ENCODE measurements at regions not wholly inside any gene's neighbourhood (a gene's known extent, or its start where the extent isn't known, plus 50 kb on each side); places are given as distances from the start of the nearest gene placed in this dataset.
"Not testable (repeated sequence)": the region's sequence is repeated elsewhere in the genome, so short reads cannot be mapped to it uniquely, and the experiment has no call there.

DNA sequence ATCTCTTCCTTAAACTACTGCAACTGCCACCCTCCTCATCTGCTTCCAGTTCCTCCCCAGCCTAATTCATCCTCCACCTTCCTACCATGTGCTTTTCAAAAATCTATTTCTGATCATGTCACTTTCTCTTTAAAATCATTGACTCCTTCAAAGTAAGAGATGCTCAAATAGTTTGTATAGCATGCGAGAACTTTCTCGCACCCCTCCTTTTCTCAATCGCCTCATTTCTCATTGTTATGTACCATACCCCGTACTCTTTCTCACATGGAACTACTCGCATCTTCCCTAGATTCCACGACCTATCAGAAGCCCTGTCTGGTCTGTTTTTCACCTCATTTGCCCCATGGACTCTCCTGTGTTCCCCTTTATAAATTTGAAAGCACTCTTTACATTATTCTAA, 238.2 kb downstream of the NRIP1 start:
- DNase-seq (ENCODE audit: low read depth, low spot score), result no peak

GRCh38 chr21:14825514-14825974, 239.3 kb downstream of the NRIP1 start:
- DNase-seq (ENCODE audit: low read depth, low spot score), result no peak

DNA sequence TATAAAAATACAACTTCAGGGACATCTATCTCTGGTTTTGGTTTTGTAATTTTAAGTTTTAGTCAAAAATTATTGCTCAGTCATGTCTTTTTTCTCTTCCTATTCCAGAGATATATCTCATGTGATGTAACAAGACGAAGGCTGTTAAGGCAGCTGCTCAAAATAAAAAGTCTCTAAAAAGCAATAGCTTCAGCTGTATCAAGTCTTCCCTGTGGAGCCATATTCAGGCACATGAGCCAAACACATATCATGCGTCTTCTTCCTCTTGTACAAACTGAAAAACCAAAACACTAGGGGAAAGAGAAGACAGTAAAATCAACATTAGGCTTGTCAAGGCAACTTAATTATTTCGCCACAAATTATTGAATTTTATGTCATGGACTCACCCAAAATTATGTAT, 240.7 kb downstream of the NRIP1 start:
- no peak for DNase-seq (ENCODE audit: low read depth, low spot score)

DNA sequence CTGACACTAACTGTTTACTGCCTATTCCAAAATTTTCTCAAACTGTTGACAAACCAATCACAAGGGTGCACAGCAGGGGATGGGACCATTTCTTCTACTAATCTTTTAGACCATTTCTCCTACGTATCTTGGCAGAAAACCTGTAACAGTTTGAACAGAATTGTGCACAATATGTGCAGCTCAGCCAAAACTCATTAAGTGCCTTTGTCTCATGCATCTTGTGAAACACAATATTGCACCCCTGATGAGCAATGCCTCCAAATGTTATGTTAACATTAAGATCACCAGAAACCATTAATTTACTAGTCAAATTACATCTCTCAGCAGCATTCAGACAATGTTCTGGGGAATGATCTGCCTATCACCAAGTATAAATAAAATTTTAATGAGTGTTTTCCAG, 247.5 kb downstream of the NRIP1 start:
- DNase-seq (ENCODE audit: low read depth, low spot score), result no peak

- DNase-seq (ENCODE audit: low read depth, low spot score), result no peak
Measured at GRCh38 chr21:14814991-14815390, 249.8 kb downstream of the NRIP1 start.

DNA sequence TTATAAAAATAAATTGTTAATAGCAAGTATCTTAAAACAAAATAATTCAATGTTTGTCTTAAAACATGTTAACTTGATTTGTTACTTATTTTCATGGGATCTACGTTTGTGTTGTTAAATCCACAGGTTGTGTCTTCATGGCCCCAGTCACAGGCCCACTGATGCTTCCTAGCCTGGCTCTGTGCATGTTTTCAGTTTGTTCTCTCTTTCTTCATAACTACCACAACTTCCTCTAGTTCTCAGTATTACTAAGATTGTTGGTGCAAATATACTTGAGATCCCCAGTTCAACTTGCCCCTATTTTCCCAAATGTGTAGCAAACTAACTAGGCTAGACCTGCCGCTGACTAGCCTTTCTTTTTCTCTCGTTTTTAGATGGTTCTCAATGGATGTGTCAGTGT, 250.5 kb downstream of the NRIP1 start:
- DNase-seq (ENCODE audit: low read depth, low spot score), result no peak

- DNase-seq (ENCODE audit: low read depth, low spot score), result not testable (repeated sequence)
Measured at GRCh38 chr21:14804170-14804569, 258.1 kb upstream of the SAMSN1 start.

- no peak for DNase-seq (ENCODE audit: low read depth, low spot score)
Measured at GRCh38 chr21:14797543-14797942, 251.4 kb upstream of the SAMSN1 start.

GRCh38 chr21:14787312-14787711, 241.2 kb upstream of the SAMSN1 start:
- DNase-seq (ENCODE audit: low read depth, low spot score), result no peak

- no peak for DNase-seq (ENCODE audit: low read depth, low spot score)
Measured at GRCh38 chr21:14785679-14786078, 239.6 kb upstream of the SAMSN1 start.

DNA sequence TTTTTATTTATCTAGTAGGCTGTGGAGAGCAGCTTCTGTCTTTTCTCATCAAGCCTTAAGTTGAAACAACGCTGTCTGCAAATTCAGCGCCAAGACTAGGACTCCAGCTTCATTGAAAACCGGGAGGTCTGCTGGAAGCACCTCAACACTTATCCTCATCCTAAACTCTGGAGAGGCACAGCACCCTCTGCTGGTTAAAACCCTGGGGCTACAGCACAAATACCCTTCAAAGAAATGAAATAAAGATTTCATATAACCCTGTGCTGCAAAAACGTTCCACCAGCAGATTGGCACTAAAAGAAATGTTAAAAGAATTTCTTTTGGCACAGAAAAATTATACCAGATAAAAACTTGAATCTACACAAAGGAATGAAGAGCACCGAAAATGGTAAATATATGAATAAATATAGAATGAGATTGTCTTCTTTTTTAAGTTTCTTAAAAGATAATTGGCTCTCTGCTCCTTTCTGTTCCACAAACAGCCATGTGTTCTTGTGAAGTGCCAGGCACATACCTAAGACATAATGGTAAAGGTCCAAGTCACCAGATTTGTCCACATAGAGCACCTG, 227.7 kb upstream of the SAMSN1 start:
- peak; percentile 2 for DNase-seq (ENCODE audit: low read depth, low spot score)

- no peak for DNase-seq (ENCODE audit: low read depth, low spot score)
Measured at GRCh38 chr21:14771593-14771992, 225.5 kb upstream of the SAMSN1 start.

GRCh38 chr21:14768042-14768441, 221.9 kb upstream of the SAMSN1 start:
- no peak for DNase-seq (ENCODE audit: low read depth, low spot score)

GRCh38 chr21:14767192-14767852, 221.2 kb upstream of the SAMSN1 start:
- no peak for DNase-seq (ENCODE audit: low read depth, low spot score)

DNA sequence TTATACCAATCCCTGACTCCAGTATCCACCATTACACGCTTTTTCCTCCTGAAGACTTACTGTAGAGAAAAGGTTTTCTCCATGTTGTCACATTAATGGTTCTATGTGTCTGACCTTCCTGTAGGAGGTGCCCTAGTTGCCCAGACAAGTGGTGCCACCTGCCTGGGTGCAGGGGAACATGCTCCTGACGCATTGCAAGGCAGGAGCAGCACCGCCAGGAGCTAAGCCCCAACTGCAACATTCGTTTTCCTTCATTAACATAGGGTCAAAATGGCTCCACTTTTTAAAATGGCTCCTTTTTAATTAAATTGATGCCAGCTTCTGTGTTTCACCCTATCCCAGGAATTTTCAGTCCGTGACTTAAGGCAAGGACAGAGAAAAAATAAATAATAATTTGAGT, 220.1 kb upstream of the SAMSN1 start:
- no peak for DNase-seq (ENCODE audit: low read depth, low spot score)

GRCh38 chr21:14763695-14764064, 217.6 kb upstream of the SAMSN1 start:
- DNase-seq (ENCODE audit: low read depth, low spot score), result no peak

DNA sequence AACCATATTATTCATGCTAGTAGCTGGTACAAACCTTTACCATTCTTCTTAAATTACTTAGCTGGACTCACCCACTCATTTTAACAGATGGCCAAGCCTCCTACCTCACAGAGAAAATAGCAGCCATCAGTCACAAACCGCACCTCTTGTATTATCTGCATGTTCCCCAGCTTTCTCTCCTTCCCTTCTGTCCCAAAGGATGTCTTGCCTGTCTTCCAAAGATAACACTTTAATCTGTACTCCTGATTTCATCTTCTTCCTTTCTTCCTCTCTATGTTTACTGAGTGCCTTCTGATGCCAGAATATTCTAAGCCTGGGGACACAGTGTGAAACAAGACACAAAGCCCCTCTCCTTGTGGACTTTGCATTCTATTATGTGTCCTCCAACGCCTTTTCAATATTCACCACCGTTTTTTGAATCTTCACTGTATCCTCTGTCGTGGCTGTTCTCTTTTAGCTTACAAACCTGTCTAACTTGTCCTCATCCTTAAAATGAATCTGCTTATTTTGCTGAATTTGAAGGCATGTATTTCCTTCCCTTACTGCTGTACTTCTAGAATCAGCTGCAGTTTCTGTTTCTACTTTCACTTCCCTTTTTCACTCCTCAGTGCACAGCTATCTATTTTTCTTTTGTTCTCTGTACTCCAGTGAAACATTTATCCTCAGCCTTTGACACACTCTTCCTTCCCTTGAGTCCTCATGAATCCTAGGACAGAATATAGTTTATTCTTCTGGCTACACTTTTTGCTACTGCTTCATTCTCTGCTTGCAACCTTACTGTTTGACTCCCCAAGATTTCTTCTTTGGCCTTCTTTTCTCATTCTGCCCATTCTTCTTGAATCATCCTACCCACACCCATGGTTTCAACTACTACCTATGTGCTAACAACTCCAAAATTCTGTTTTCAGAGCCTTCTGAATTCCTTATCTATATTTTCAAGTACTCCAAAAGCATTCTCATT, 216.9 kb upstream of the SAMSN1 start:
- no peak for DNase-seq (ENCODE audit: low read depth, low spot score)

DNA sequence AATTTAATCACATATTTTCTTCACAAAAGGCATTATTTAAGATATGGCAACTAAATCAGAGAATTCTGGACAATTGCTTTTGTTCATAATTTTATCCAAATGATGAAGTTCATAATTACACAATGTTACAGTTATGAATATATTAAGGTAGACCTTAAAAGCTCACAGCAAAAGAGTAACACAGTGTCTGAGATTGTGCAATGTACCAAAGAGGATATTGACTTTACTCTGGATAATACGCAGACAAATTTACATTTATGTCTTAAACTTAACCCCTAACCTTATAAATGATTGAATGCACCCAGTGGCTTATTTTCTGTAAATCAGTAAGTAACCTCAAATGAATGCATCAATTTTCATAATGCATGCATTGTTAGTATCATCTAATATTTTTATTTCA, 216.2 kb upstream of the SAMSN1 start:
- no peak for DNase-seq (ENCODE audit: low read depth, low spot score)

DNA sequence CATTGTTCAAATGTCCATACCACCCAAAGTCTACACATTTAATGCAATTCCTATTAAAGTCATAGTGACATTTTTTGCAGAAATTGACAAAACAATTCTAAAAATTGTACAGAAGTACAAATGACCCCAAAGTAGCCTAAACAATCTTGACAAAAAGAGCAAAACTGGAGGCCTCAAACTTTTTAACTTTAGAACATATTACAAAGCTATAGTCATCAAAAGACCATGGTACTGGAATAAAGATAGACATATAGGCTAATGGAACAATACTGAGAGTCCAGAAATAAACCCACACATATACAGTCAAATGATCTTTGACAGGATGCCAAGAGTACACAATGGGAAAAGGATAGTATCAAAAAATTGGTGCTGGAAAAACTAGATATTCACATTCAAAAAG, 213.2 kb upstream of the SAMSN1 start:
- no peak for DNase-seq (ENCODE audit: low read depth, low spot score)

DNA sequence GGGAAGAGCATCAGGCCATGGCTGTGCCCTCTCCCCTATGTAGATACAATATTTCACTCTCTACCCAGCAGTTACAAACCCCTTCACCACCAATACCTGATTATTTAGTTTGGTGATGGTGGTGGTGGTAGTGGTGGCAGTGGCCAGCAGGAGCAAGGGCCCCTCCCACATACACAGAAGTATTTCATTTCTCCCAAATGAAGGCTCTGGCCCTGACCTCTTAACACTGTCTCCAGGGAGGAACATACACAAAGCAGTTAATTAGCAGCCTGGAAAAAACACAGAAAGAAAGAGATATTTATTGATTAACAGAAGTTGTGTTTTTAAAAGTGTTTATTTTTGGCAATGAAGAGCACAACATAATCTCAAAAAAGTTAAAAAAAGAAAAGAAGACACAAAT, 212.7 kb upstream of the SAMSN1 start:
- DNase-seq (ENCODE audit: low read depth, low spot score), result no peak

GRCh38 chr21:14757533-14758327, 211.6 kb upstream of the SAMSN1 start:
- no peak for DNase-seq (ENCODE audit: low read depth, low spot score)

- no peak for DNase-seq (ENCODE audit: low read depth, low spot score)
Measured at GRCh38 chr21:14755086-14755485, 209.0 kb upstream of the SAMSN1 start.

Data from astrocyte of the hippocampus (primary cell).